NCI-H446 treated with DMSO at 0.1 percent for 48 hours (cell line): ENCODE measurements at regions not wholly inside any gene's neighbourhood (a gene's known extent, or its start where the extent isn't known, plus 50 kb on each side); places are given as distances from the start of the nearest gene placed in this dataset.

ENCODE experiments used
- DNase-seq: peaks from one replicate; lab custom pipeline; 2025; lab: John Stamatoyannopoulos, UW

- DNase-seq: no peak
Observed at GRCh38 chr7:145645135-145645515, 471.5 kb upstream of the CNTNAP2 start.

- DNase-seq: no peak
Observed at GRCh38 chr7:145644426-145645134, 472.0 kb upstream of the CNTNAP2 start.

GRCh38 chr7:145643981-145644380 is 472.6 kb upstream of the CNTNAP2 start:
- no peak for DNase-seq

GRCh38 chr7:145633513-145633912 is 483.1 kb upstream of the CNTNAP2 start:
- no peak for DNase-seq

GRCh38 chr7:145624618-145625017 is 492.0 kb upstream of the CNTNAP2 start:
- no peak for DNase-seq

GRCh38 chr7:145605963-145606362 is 510.6 kb upstream of the CNTNAP2 start:
- no peak for DNase-seq

GRCh38 chr7:145599376-145599775 is 517.2 kb upstream of the CNTNAP2 start:
- DNase-seq: no peak

GRCh38 chr7:145584401-145584800 is 532.2 kb upstream of the CNTNAP2 start:
- DNase-seq: no peak

GRCh38 chr7:145582742-145583303 is 533.8 kb upstream of the CNTNAP2 start:
- DNase-seq: no peak

GRCh38 chr7:145557805-145558204 is 558.8 kb upstream of the CNTNAP2 start:
- DNase-seq: no peak

GRCh38 chr7:145543242-145543641 is 573.4 kb upstream of the CNTNAP2 start:
- no peak for DNase-seq

GRCh38 chr7:145539910-145540309 is 576.7 kb upstream of the CNTNAP2 start:
- DNase-seq: no peak

- DNase-seq: no peak
Observed at GRCh38 chr7:145534301-145534700, 582.3 kb upstream of the CNTNAP2 start.

- no peak for DNase-seq
Observed at GRCh38 chr7:145520284-145520683, 596.3 kb upstream of the CNTNAP2 start.

GRCh38 chr7:145511004-145511403 is 605.6 kb upstream of the CNTNAP2 start:
- DNase-seq: no peak

GRCh38 chr7:145497911-145498525 is 618.6 kb upstream of the CNTNAP2 start:
- DNase-seq: no peak

- DNase-seq: no peak
Observed at GRCh38 chr7:145490356-145490755, 626.2 kb upstream of the CNTNAP2 start.

GRCh38 chr7:145489609-145490008 is 627.0 kb upstream of the CNTNAP2 start:
- DNase-seq: no peak

GRCh38 chr7:145488816-145489215 is 627.8 kb upstream of the CNTNAP2 start:
- no peak for DNase-seq

- no peak for DNase-seq
Observed at GRCh38 chr7:145481985-145482384, 634.6 kb upstream of the CNTNAP2 start.

- DNase-seq: no peak
Observed at GRCh38 chr7:145478541-145478940, 638.1 kb upstream of the CNTNAP2 start.

- no peak for DNase-seq
Observed at GRCh38 chr7:145474009-145474686, 638.3 kb upstream of the TPK1 start.

GRCh38 chr7:145471883-145472282 is 636.0 kb upstream of the TPK1 start:
- no peak for DNase-seq
